ENCODE measurements at regions not wholly inside any gene's neighbourhood (a gene's known extent, or its start where the extent isn't known, plus 50 kb on each side); places are given as distances from the start of the nearest gene placed in this dataset.

- TF ChIP-seq POLR2AphosphoS5 (IDR thresholded peaks at IDR 0.05; ENCODE audit: borderline replicate concordance, low read depth, low read length) (no peak), EZH2 (IDR thresholded peaks at IDR 0.05) (no peak)
Observed at GRCh38 chr5:99033014-99033900, 104.5 kb upstream of the CHD1 start.
